Psoas muscle (tissue), 7 donors: ENCODE measurements at regions not wholly inside any gene's neighbourhood (a gene's known extent, or its start where the extent isn't known, plus 50 kb on each side); places are given as distances from the start of the nearest gene placed in this dataset.

Experiments used
- ATAC-seq, 4 donors: fragments of 200-7000 bp; cut with Tn5 transposase; one replicate each; pipeline ENCODE4 v1.9.1; 2020; ENCODE audit warnings: moderate library complexity in 3 of 4, mild to moderate bottlenecking in 2 of 4
- DNase-seq, 2 donors: peaks; one replicate each; pipeline ENCODE4 v3.0.0-alpha.2; 2020
- H3K27ac ChIP-seq: fragments of 200-600 bp; one replicate; pipeline ENCODE4 v1.8.0; 2022
- H3K27me3 ChIP-seq, 3 donors: fragments of 200-600 bp in 1 of 3; one replicate each; pipeline versions ENCODE4 v1.6.1 to v1.8.0; 2013 to 2022; ENCODE audit warnings: low read length in 2 of 3, mild to moderate bottlenecking in 2 of 3, moderate library complexity in 1 of 3; ENCODE audit not compliant: insufficient read depth in 3 of 3
- H3K36me3 ChIP-seq, 2 donors: fragments of 200-600 bp in 1 of 2; one replicate each; pipeline versions ENCODE4 v1.6.1 to v1.8.0; 2013 to 2022; ENCODE audit warnings: low read depth in 1 of 2, mild to moderate bottlenecking in 1 of 2, moderate library complexity in 1 of 2; ENCODE audit not compliant: insufficient read depth in 1 of 2
- H3K4me1 ChIP-seq: fragments of 200-600 bp; one replicate; pipeline ENCODE4 v1.8.0; 2022
- H3K4me3 ChIP-seq: fragments of 200-600 bp; one replicate; pipeline ENCODE4 v1.8.0; 2022; ENCODE audit warnings: mild to moderate bottlenecking
- H3K9me3 ChIP-seq: fragments of 200-600 bp; one replicate; pipeline ENCODE4 v1.8.0; 2022
- CTCF ChIP-seq: fragments of 200-600 bp; IDR thresholded peaks from one replicate; pipeline ENCODE4 v1.8.0; 2022; ENCODE audit warnings: antibody characterized with exemption
- WGBS, 3 donors: extraction: QIAGEN DNeasy Blood & Tissue Kit; methylation state at CpG; one replicate each; pipeline versions ENCODE4 v1.1.6 to v1.1.7; 2013; 5-methylcytosine and 5-hydroxymethylcytosine counted together
- intact Hi-C, 2 donors: fragments of 100-400 bp; cut with DNase I; formaldehyde crosslinking; loops; one replicate each; pipeline versions ENCODE4 v1.11.0 to v1.14.2; 2022
- donor health status: healthy with polysubstance abuse.
- donor health status: DM: no; HTN: no; CAD: no; lungs with moderate emphysema.
- donor health status: Bipolar disorder and iron deficiency.
- donor health status: healthy.
- donor health status: DM: yes; HTN: yes; CAD: no.
- donor health status: DM: no; HTN: no; CAD: no.
- donor health status: DM: yes; HTN: yes; CAD: no.

GRCh38 chr22:27011717-27012116 is 354.3 kb downstream of the MIAT start:
- Histone ChIP-seq H3K4me3 (no peak overlapping the region), H3K27me3 (peaks cover 0 to 36% (median 4%) of the 10 kb centered on the region in 3 donors), H3K9me3 (no peaks in the 10 kb centered on the region), H3K27ac (no peak overlapping the region), H3K36me3 (no peaks in the 10 kb centered on the region), H3K4me1 (no peaks in the 10 kb centered on the region)
- WGBS, 3 donors: 47 to 66% (median 51%) methylated on average over 3 of the region's 3 CpGs
- no peak for ATAC-seq
- TF ChIP-seq CTCF: no peak
- intact Hi-C loops: no loop called here
- DNase-seq: no peak

- H3K9me3 ChIP-seq: no peaks in the 10 kb centered on the region
- no peak overlapping the region for H3K4me3 ChIP-seq
- H3K27me3 ChIP-seq: peaks cover 0 to 23% (median 4%) of the 10 kb centered on the region in 3 donors
- no peak for TF ChIP-seq CTCF
- intact Hi-C loops: no loop called here
- H3K4me1 ChIP-seq: no peaks in the 10 kb centered on the region
- no peak for DNase-seq
- WGBS, 3 donors: 61 to 67% (median 64%) methylated on average over 4 of the region's 4 CpGs
- no peak overlapping the region for H3K27ac ChIP-seq
- no peaks in the 10 kb centered on the region for H3K36me3 ChIP-seq
- no peak for ATAC-seq
Observed at GRCh38 chr22:27019827-27020226, 362.4 kb downstream of the MIAT start.

- TF ChIP-seq CTCF: no peak
- DNase-seq (no peak), ATAC-seq (no peak)
- Histone ChIP-seq H3K4me3 (no peak overlapping the region), H3K9me3 (no peaks in the 10 kb centered on the region), H3K27ac (no peak overlapping the region), H3K27me3 (peaks cover 0 to 8% (median 4%) of the 10 kb centered on the region in 3 donors), H3K4me1 (no peaks in the 10 kb centered on the region), H3K36me3 (no peaks in the 10 kb centered on the region)
- intact Hi-C loops: no loop called here
- WGBS, 3 donors: 55 to 64% (median 58%) methylated on average over 8 of the region's 8 CpGs
Observed at GRCh38 chr22:27022274-27022895, 365.0 kb downstream of the MIAT start.

- Histone ChIP-seq H3K36me3 (no peaks in the 10 kb centered on the region), H3K4me1 (no peaks in the 10 kb centered on the region), H3K27ac (no peak overlapping the region), H3K4me3 (no peak overlapping the region), H3K9me3 (no peaks in the 10 kb centered on the region), H3K27me3 (peaks cover 0 to 7% (median 4%) of the 10 kb centered on the region in 3 donors)
- WGBS, 3 donors: 33 to 41% (median 35%) methylated on average over 16 to 17 of the region's 17 CpGs
- ATAC-seq: no peak
- DNase-seq: no peak
- TF ChIP-seq CTCF: no peak
- intact Hi-C loops: no loop called here
Observed at GRCh38 chr22:27022896-27023361, 365.5 kb downstream of the MIAT start.

GRCh38 chr22:27023591-27023990 is 366.2 kb downstream of the MIAT start:
- no peak for TF ChIP-seq CTCF

More at GRCh38 chr22:27023591-27023990, 366.2 kb downstream of the MIAT start:
- DNase-seq (no peak), ATAC-seq (no peak)
- H3K36me3 ChIP-seq: no peaks in the 10 kb centered on the region
- peaks cover 0 to 9% (median 4%) of the 10 kb centered on the region in 3 donors for H3K27me3 ChIP-seq
- no peak overlapping the region for H3K27ac ChIP-seq
- WGBS, 3 donors: 27 to 54% (median 38%) methylated on average over 1 of the region's 1 CpG
- no peak overlapping the region for H3K4me3 ChIP-seq
- H3K9me3 ChIP-seq: no peaks in the 10 kb centered on the region
- intact Hi-C loops: no loop called here
- no peaks in the 10 kb centered on the region for H3K4me1 ChIP-seq
